Hepatocyte (in vitro differentiated cells): ENCODE measurements at regions not wholly inside any gene's neighbourhood (a gene's known extent, or its start where the extent isn't known, plus 50 kb on each side); places are given as distances from the start of the nearest gene placed in this dataset.

Experiments
- CTCF ChIP-seq: fragments of 200-600 bp; sonication (generic); IDR thresholded peaks from 2 replicates; pipeline ENCODE4 v1.5.1; 2016; ENCODE audit warnings: antibody characterized with exemption, mild to moderate bottlenecking; ENCODE audit not compliant: poor library complexity
- EZH2 ChIP-seq: fragments of 200-600 bp; sonication (generic); IDR thresholded peaks from 2 replicates; pipeline ENCODE4 v1.6.1; 2016; ENCODE audit warnings: antibody characterized with exemption, mild to moderate bottlenecking, borderline replicate concordance
- EZH2phosphoT487 ChIP-seq: fragments of 200-600 bp; sonication (generic); IDR thresholded peaks from one replicate; pipeline ENCODE4 v1.6.1; 2018; ENCODE audit warnings: antibody characterized with exemption, mild to moderate bottlenecking, low read depth, moderate library complexity; ENCODE audit not compliant: unreplicated experiment, severe bottlenecking

GRCh38 chr7:159317294-159317693, 172.6 kb upstream of the VIPR2 start:
- TF ChIP-seq CTCF (no peak), EZH2 (no peak), EZH2phosphoT487 (no peak)
